OCI-LY7 (cell line): ENCODE measurements at regions not wholly inside any gene's neighbourhood (a gene's known extent, or its start where the extent isn't known, plus 50 kb on each side); places are given as distances from the start of the nearest gene placed in this dataset.

Experiments used
- BruUV-seq: library from RNA; stranded (reverse); fragments of 400-500 nt; replicated peaks from 2 replicates; lab custom pipeline; 2021; lab: Mats Ljungman, UMichigan
- CTCF ChIA-PET: fragments of 300-600 bp; sonication (Branson Sonifier 250); formaldehyde crosslinking; loops from one replicate; lab custom pipeline; 2022; ENCODE audit warnings: antibody characterized with exemption; ENCODE audit not compliant: unreplicated experiment; lab: Charles Lee
- POLR2A ChIA-PET: fragments of 300-600 bp; sonication (Branson Sonifier 250); formaldehyde crosslinking; loops from one replicate; lab custom pipeline; 2022; ENCODE audit warnings: antibody characterized with exemption; lab: Charles Lee
- DNase-seq: peaks from one replicate; pipeline ENCODE4 v3.0.0-alpha.2; 2015; ENCODE audit warnings: low spot score
- H2AFZ ChIP-seq: fragments of 200-600 bp; sonication (generic), shearing (Covaris generic); 2 replicates; pipeline ENCODE4 v1.6.1; 2014; ENCODE audit warnings: mild to moderate bottlenecking, antibody characterized with exemption, low read length, moderate library complexity
- H3K27ac ChIP-seq: fragments of 200-600 bp; sonication (generic); 2 replicates; pipeline ENCODE4 v1.5.1; 2014; ENCODE audit warnings: mixed run types, low read depth, mild to moderate bottlenecking, moderate library complexity, low read length, inconsistent platforms; ENCODE audit not compliant: poor library complexity, severe bottlenecking
- H3K36me3 ChIP-seq: fragments of 200-600 bp; sonication (generic); 2 replicates; pipeline ENCODE4 v1.6.1; 2014; ENCODE audit warnings: mild to moderate bottlenecking, antibody characterized with exemption, low read length, moderate library complexity, mixed read lengths; ENCODE audit not compliant: insufficient read depth
- H3K4me1 ChIP-seq: fragments of 200-600 bp; sonication (generic); 2 replicates; pipeline ENCODE4 v1.5.1; 2014; ENCODE audit warnings: mild to moderate bottlenecking, low read length; ENCODE audit not compliant: insufficient read depth, poor library complexity, severe bottlenecking
- H3K4me2 ChIP-seq: fragments of 200-600 bp; sonication (generic); 2 replicates; pipeline ENCODE4 v1.6.1; 2014; ENCODE audit warnings: mild to moderate bottlenecking, low read length
- H3K4me3 ChIP-seq: fragments of 200-600 bp; sonication (generic); 2 replicates; pipeline ENCODE4 v1.5.1; 2014; ENCODE audit warnings: mild to moderate bottlenecking, low read depth, low read length; ENCODE audit not compliant: poor library complexity, severe bottlenecking
- H3K79me2 ChIP-seq: fragments of 200-600 bp; sonication (generic); 2 replicates; pipeline ENCODE4 v1.6.1; 2016; ENCODE audit warnings: low read depth, mild to moderate bottlenecking, low read length, moderate library complexity, mixed read lengths; ENCODE audit not compliant: insufficient read depth
- H3K9me2 ChIP-seq: fragments of 200-600 bp; sonication (generic); 2 replicates; pipeline ENCODE4 v1.6.1; 2016; ENCODE audit warnings: mild to moderate bottlenecking, low read length, mixed read lengths; ENCODE audit not compliant: insufficient read depth
- H3K9me3 ChIP-seq: fragments of 200-600 bp; sonication (generic); 2 replicates; pipeline ENCODE4 v1.6.1; 2014; ENCODE audit warnings: mild to moderate bottlenecking, mixed run types, low read length, mixed read lengths
- H4K20me1 ChIP-seq: fragments of 200-600 bp; sonication (generic); 2 replicates; pipeline ENCODE4 v1.6.1; 2014; ENCODE audit warnings: mild to moderate bottlenecking, antibody characterized with exemption, low read length, moderate library complexity, mixed read lengths; ENCODE audit not compliant: insufficient read depth
- EZH2phosphoT487 ChIP-seq: fragments of 200-600 bp; sonication (generic); IDR thresholded peaks from 2 replicates; pipeline ENCODE4 v1.6.1; 2018; ENCODE audit warnings: low read depth, borderline replicate concordance, mild to moderate bottlenecking, mixed run types, antibody characterized with exemption, low read length, moderate library complexity, mixed read lengths
- intact Hi-C: fragments of 100-400 bp; cut with micrococcal nuclease; formaldehyde crosslinking; loops from one replicate; pipeline ENCODE4 v1.10.0; 2022; ENCODE audit not compliant: unreplicated experiment
- TF ChIP-seq, protein P1 (sequence below): fragments of 200-600 bp; sonication (generic); conservative IDR thresholded peaks from 2 replicates; pipeline ENCODE4 v1.5.1; 2014; ENCODE audit warnings: mild to moderate bottlenecking, antibody characterized with exemption, low read length, moderate library complexity, mixed read lengths

DNA sequence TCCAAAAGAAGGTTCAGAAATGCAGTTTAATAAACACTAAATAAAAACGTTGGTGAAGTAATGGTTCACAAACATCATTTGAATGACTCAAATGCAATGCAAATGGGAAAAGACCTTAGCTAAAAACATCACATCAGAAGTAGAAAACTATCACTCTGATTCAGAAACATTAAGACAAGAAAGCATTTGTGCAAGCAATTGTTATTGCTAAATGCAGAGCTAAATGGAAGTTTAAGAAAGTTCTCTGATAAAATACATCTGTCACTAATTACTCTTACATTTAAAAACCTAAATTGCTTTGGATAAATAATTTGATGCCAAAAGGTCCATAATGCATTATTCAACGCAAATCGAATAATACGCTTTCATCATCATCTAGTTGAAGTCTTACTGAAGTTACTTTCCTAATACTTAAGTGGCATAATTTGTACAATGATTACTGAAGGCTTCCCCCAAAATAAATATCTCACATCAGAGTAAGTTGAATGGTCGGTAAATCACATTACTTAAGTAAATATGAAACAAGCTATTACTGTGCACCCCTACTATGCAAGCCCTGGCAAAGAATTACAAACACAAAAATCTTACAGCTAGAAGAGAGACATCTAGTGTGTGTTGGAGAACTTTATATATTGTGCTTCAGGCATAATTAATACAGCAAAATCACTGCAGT, 105.7 kb upstream of the KCTD1 start:
- Histone ChIP-seq H3K79me2 (no peaks in the 10 kb centered on the region), H3K9me2 (no peaks in the 10 kb centered on the region), H3K36me3 (no peaks in the 10 kb centered on the region), H3K4me3 (no peak overlapping the region), H3K4me1 (peaks cover 8% of the 10 kb centered on the region), H4K20me1 (no peaks in the 10 kb centered on the region), H2AFZ (no peak overlapping the region), H3K9me3 (no peaks in the 10 kb centered on the region), H3K27ac (no peak overlapping the region), H3K4me2 (no peak overlapping the region)
- intact Hi-C loops, result loop anchor here (5.0 to 10.0 kb wide), 2 partner anchors 272 to 351 kb away; no protein-coding TSS in a partner anchor
- DNase-seq, result no peak
- TF ChIP-seq, protein P1, sequence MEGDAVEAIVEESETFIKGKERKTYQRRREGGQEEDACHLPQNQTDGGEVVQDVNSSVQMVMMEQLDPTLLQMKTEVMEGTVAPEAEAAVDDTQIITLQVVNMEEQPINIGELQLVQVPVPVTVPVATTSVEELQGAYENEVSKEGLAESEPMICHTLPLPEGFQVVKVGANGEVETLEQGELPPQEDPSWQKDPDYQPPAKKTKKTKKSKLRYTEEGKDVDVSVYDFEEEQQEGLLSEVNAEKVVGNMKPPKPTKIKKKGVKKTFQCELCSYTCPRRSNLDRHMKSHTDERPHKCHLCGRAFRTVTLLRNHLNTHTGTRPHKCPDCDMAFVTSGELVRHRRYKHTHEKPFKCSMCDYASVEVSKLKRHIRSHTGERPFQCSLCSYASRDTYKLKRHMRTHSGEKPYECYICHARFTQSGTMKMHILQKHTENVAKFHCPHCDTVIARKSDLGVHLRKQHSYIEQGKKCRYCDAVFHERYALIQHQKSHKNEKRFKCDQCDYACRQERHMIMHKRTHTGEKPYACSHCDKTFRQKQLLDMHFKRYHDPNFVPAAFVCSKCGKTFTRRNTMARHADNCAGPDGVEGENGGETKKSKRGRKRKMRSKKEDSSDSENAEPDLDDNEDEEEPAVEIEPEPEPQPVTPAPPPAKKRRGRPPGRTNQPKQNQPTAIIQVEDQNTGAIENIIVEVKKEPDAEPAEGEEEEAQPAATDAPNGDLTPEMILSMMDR, result 0 out of 2 replicates have a peak, but pooled peaks have one; percentile 37
- TF ChIP-seq EZH2phosphoT487, result no peak
- ChIA-PET POLR2A (interaction anchor here (0.5 to 0.6 kb wide), 2 partner anchors 191 to 1539 kb away, joined by 3 read pairs; no protein-coding TSS in a partner anchor), CTCF (no interaction called here)
- BruUV-seq, result no TSS peak

DNA sequence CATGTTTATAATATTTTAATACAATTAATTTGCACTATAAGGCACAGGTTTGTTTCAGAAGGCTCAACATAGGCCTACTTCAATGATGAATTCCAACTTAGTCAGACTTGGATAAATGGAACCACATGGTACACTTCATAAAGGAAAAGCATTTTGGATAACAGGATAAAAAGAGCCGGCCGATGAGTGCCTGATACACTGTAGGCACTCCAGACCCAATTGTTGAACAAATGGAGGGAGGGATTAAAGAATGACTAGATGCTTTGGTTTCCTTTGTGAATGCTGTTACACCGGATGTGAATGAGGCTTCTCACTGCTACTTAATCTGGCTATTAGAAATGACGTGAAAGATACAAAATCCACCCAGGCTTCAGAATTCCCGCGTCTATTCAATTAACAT, 104.1 kb upstream of the KCTD1 start:
- H3K9me2 ChIP-seq, result no peaks in the 10 kb centered on the region
- H3K79me2 ChIP-seq, result no peaks in the 10 kb centered on the region
- CTCF ChIA-PET, result no interaction called here
- H2AFZ ChIP-seq, result no peak overlapping the region
- H3K4me1 ChIP-seq, result peaks cover 8% of the 10 kb centered on the region
- no peak overlapping the region for H3K4me2 ChIP-seq
- no peak overlapping the region for H3K27ac ChIP-seq
- no peak for DNase-seq
- POLR2A ChIA-PET, result no interaction called here
- no peak overlapping the region for H3K4me3 ChIP-seq
- H4K20me1 ChIP-seq, result no peaks in the 10 kb centered on the region
- intact Hi-C loops, result loop anchor here (5.0 to 10.0 kb wide), 2 partner anchors 270 to 352 kb away; no protein-coding TSS in a partner anchor
- BruUV-seq, result no TSS peak
- no peaks in the 10 kb centered on the region for H3K9me3 ChIP-seq
- H3K36me3 ChIP-seq, result no peaks in the 10 kb centered on the region
- no peak for TF ChIP-seq EZH2phosphoT487
- TF ChIP-seq, protein P1, result no peak
